ENCODE measurements at regions not wholly inside any gene's neighbourhood (a gene's known extent, or its start where the extent isn't known, plus 50 kb on each side); places are given as distances from the start of the nearest gene placed in this dataset.

DNA sequence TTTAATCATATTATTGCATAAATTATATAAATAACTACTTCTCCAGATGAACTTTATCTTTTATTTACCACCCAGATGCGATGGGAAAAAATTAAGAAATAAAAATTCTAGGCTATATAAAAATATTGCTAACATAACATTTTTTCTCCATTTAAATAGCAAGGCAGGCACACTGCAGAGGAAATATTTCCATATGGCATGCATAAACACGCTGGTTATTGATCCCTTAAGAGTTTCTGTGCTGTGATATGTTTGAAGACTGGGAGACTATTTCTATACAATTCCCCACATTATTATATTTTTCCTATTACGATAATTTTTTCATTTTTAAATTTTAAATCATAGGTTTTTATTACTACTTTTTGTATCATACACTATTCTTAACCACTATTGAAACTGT lies 131.5 kb downstream of the C12orf50 start:
- 81 to 83% methylated on average over 3 of the region's 3 CpGs for WGBS, 2 donors
- DNase-seq (no peak), ATAC-seq (ENCODE audit: low FRiP score in 2 of 2) (no peak)
- Histone ChIP-seq H3K36me3 (no peaks in the 10 kb centered on the region), H3K27ac (no peak overlapping the region), H3K9me3 (no peaks in the 10 kb centered on the region), H3K4me3 (no peak overlapping the region), H3K27me3 (no peaks in the 10 kb centered on the region), H3K4me1 (no peaks in the 10 kb centered on the region)
- TF ChIP-seq POLR2A (IDR thresholded peaks at IDR 0.05), result no peak
- no peak for TF ChIP-seq POLR2AphosphoS5 (IDR thresholded peaks at IDR 0.05)
- no peak for TF ChIP-seq EP300 (IDR thresholded peaks at IDR 0.05)
- TF ChIP-seq, protein P1, sequence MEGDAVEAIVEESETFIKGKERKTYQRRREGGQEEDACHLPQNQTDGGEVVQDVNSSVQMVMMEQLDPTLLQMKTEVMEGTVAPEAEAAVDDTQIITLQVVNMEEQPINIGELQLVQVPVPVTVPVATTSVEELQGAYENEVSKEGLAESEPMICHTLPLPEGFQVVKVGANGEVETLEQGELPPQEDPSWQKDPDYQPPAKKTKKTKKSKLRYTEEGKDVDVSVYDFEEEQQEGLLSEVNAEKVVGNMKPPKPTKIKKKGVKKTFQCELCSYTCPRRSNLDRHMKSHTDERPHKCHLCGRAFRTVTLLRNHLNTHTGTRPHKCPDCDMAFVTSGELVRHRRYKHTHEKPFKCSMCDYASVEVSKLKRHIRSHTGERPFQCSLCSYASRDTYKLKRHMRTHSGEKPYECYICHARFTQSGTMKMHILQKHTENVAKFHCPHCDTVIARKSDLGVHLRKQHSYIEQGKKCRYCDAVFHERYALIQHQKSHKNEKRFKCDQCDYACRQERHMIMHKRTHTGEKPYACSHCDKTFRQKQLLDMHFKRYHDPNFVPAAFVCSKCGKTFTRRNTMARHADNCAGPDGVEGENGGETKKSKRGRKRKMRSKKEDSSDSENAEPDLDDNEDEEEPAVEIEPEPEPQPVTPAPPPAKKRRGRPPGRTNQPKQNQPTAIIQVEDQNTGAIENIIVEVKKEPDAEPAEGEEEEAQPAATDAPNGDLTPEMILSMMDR (IDR thresholded peaks at IDR 0.05), result no peak

DNA sequence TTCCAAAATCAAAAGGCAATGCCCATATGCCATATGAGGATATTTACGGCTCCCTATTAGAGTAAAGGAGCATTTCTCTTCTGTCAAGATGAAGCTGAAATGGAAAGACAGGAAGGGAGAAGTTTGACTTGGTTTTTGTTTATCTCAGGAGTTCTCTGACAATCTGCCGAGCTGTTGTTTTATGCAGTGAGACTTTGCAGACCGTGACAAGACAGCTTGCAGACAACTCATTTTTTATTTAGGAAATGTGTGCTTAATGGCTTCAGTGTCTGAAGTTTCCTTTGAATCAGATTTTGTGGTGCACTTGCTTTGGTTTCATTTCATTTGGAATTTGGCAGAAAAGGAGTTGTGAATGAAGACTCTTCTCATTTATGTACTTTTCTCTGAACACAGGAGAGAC lies 145.4 kb downstream of the C12orf50 start:
- H3K36me3 ChIP-seq, result no peaks in the 10 kb centered on the region
- H3K4me3 ChIP-seq, result no peak overlapping the region
- DNase-seq (no peak), ATAC-seq (ENCODE audit: low FRiP score in 2 of 2) (no peak)
- WGBS, 2 donors, result 47 to 55% methylated on average over 3 of the region's 3 CpGs
- H3K27ac ChIP-seq, result no peak overlapping the region
- H3K4me1 ChIP-seq, result no peaks in the 10 kb centered on the region
- no peaks in the 10 kb centered on the region for H3K9me3 ChIP-seq
- TF ChIP-seq, protein P1 (IDR thresholded peaks at IDR 0.05), result no peak
- TF ChIP-seq POLR2A (IDR thresholded peaks at IDR 0.05) (no peak), EP300 (IDR thresholded peaks at IDR 0.05) (no peak), POLR2AphosphoS5 (IDR thresholded peaks at IDR 0.05) (no peak)
- H3K27me3 ChIP-seq, result no peaks in the 10 kb centered on the region

DNA sequence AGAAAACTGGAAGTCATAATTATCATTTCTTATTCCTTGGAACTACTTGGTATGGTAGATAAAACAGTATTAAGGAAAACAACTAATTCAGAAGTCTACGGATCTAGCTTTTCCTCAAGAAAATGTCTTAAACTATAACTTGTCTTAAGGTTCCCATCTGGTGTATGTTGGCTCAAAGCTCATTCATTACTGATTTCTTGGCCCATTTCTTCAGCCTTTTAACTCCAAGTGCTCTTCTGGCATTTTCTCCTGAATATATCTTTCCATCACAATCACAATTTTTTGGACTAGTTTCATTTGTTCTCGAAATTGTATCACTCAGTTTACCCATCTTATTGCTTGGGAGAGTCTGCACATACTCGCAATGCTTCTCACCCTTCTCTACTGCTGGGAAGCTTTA lies 150.1 kb downstream of the C12orf50 start:
- H3K4me1 ChIP-seq, result no peaks in the 10 kb centered on the region
- DNase-seq (no peak), ATAC-seq (ENCODE audit: low FRiP score in 2 of 2) (no peak)
- H3K27me3 ChIP-seq, result no peaks in the 10 kb centered on the region
- TF ChIP-seq, protein P1 (IDR thresholded peaks at IDR 0.05), result no peak
- TF ChIP-seq POLR2A (IDR thresholded peaks at IDR 0.05), result no peak
- no peak for TF ChIP-seq EP300 (IDR thresholded peaks at IDR 0.05)
- TF ChIP-seq POLR2AphosphoS5 (IDR thresholded peaks at IDR 0.05), result no peak
- H3K36me3 ChIP-seq, result no peaks in the 10 kb centered on the region
- no peak overlapping the region for H3K27ac ChIP-seq
- 48 to 67% methylated on average over 3 of the region's 3 CpGs for WGBS, 2 donors
- no peak overlapping the region for H3K4me3 ChIP-seq
- no peaks in the 10 kb centered on the region for H3K9me3 ChIP-seq

DNA sequence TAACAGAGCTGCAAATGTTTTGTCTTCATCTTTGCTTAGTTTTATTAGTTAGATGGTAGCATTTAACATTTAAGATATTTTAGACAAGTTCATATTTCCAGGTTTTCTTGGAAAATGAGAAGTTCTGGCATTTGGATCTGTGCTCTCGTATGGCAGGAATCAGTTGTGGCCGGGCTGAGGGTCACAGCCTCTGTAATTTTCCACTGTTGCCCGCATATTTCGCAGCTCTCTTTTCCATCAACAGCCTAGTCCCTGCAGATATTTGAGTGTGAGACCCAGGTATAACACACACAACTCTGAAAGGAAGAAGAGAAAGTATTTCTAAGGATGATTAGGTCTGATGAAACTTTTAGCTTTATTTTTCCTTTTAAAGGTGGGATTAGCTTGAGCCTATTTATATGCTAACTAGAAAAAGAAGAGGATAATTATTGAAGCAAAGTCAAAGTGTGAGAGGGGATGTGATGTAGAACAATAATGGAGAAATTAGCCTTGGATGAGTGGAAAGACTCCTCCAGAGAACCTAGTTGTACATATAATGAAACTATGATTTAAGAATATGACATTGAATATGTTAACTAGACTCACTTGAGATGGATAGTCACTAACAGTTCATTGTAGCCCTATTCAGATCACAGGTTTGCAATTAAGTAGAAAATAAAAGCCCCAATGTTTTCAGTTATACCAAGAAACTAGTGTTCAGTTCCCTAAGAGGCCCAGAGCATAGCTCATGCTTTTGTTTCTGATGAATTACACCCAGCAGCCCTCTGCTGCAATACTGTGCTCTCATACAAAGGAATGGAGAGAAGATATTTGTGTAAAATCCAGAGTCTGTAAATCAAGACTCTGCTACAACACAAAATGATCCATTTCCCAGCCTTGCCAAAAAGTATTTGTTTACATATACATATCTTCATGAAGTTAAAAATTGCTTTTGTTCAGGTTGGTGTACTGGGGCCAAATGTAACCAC lies 158.4 kb downstream of the C12orf50 start:
- Histone ChIP-seq H3K27me3 (no peaks in the 10 kb centered on the region), H3K9me3 (no peaks in the 10 kb centered on the region), H3K36me3 (no peaks in the 10 kb centered on the region), H3K27ac (no peak overlapping the region), H3K4me3 (no peak overlapping the region), H3K4me1 (no peaks in the 10 kb centered on the region)
- 79 to 85% methylated on average over 4 of the region's 4 CpGs for WGBS, 2 donors
- no peak for DNase-seq
- no peak for ATAC-seq (ENCODE audit: low FRiP score in 2 of 2)
- TF ChIP-seq, protein P1 (IDR thresholded peaks at IDR 0.05), result no peak
- no peak for TF ChIP-seq POLR2AphosphoS5 (IDR thresholded peaks at IDR 0.05)

DNA sequence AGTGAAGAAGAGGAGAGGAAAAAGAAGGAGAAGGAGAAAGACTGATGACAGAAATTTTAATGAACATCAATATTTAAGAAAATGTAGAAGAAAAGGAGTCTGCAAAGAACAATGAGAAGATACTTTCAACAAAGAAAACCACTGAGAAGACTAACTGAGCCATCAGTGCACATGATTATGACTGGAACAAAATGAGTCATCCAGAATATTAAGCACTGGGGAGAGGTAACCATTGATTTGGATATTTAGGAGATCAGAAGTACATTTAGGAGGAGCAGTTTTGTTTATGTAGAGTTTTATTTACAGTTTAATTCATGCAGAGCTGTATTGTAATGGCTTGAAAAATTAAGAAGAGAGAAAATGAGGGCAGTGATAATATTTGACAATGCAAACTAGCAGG lies 159.1 kb downstream of the C12orf50 start:
- no peak for DNase-seq
- Histone ChIP-seq H3K36me3 (no peaks in the 10 kb centered on the region), H3K4me1 (no peaks in the 10 kb centered on the region), H3K27ac (no peak overlapping the region), H3K4me3 (no peak overlapping the region), H3K9me3 (no peaks in the 10 kb centered on the region), H3K27me3 (no peaks in the 10 kb centered on the region)
- no peak for ATAC-seq (ENCODE audit: low FRiP score in 2 of 2)
- TF ChIP-seq EP300 (IDR thresholded peaks at IDR 0.05), result no peak
- TF ChIP-seq POLR2AphosphoS5 (IDR thresholded peaks at IDR 0.05), result no peak
- TF ChIP-seq POLR2A (IDR thresholded peaks at IDR 0.05), result no peak
- TF ChIP-seq, protein P1 (IDR thresholded peaks at IDR 0.05), result no peak

All from upper lobe of left lung (tissue), 6 donors.